WTC11 (cell line): ENCODE measurements at regions not wholly inside any gene's neighbourhood (a gene's known extent, or its start where the extent isn't known, plus 50 kb on each side); places are given as distances from the start of the nearest gene placed in this dataset.
"Not testable (repeated sequence)": the region's sequence is repeated elsewhere in the genome, so short reads cannot be mapped to it uniquely, and the experiment has no call there.

Source experiments
- CREM ChIP-seq: sonication (generic); formaldehyde crosslinking; IDR thresholded peaks from 2 replicates; pipeline ENCODE4 v1.8.1; 2022; ENCODE audit warnings: mild to moderate bottlenecking, missing genetic modification reagents, moderate library complexity
- CTCF ChIP-seq: fragments of 200-600 bp; IDR thresholded peaks from 2 replicates; pipeline ENCODE4 v1.8.0; 2022; ENCODE audit warnings: antibody characterized with exemption
- NFYB ChIP-seq: sonication (generic); formaldehyde crosslinking; conservative IDR thresholded peaks from 2 replicates; pipeline ENCODE4 v1.8.0; 2022; ENCODE audit warnings: low read depth, missing genetic modification reagents
- NR2C2 ChIP-seq: sonication (generic); formaldehyde crosslinking; IDR thresholded peaks from 2 replicates; pipeline ENCODE4 v1.8.0; 2022; ENCODE audit warnings: mild to moderate bottlenecking, missing genetic modification reagents
- STAT6 ChIP-seq: sonication (generic); formaldehyde crosslinking; conservative IDR thresholded peaks from 2 replicates; pipeline ENCODE4 v1.8.1; 2023; ENCODE audit warnings: mild to moderate bottlenecking, low read depth, missing genetic modification reagents, moderate library complexity
- ZBTB21 ChIP-seq: sonication (generic); formaldehyde crosslinking; IDR thresholded peaks from 2 replicates; pipeline ENCODE4 v1.8.1; 2023; ENCODE audit warnings: mild to moderate bottlenecking, missing genetic modification reagents, borderline replicate concordance
- ZNF138 ChIP-seq: sonication (generic); formaldehyde crosslinking; conservative IDR thresholded peaks from 2 replicates; pipeline ENCODE4 v1.8.1; 2022; ENCODE audit warnings: mild to moderate bottlenecking, moderate library complexity, missing genetic modification reagents
- ZNF219 ChIP-seq: sonication (generic); formaldehyde crosslinking; IDR thresholded peaks from 2 replicates; pipeline ENCODE4 v1.8.0; 2023; ENCODE audit warnings: missing genetic modification reagents, mild to moderate bottlenecking, borderline replicate concordance
- ZNF512 ChIP-seq: sonication (generic); formaldehyde crosslinking; IDR thresholded peaks from 2 replicates; pipeline ENCODE4 v1.8.1; 2022; ENCODE audit warnings: missing genetic modification reagents, borderline replicate concordance

GRCh38 chr1:2959881-2960280, 61.4 kb upstream of the ACTRT2 start:
- TF ChIP-seq CTCF; ZNF512; ZNF219 (CRISPR knock-in tag); STAT6 (CRISPR knock-in tag); NR2C2 (CRISPR knock-in tag); CREM (CRISPR knock-in tag); NFYB (CRISPR knock-in tag); ZBTB21 (CRISPR knock-in tag); ZNF138 (CRISPR knock-in tag): not testable (repeated sequence)
